HepG2 (cell line): ENCODE measurements at regions not wholly inside any gene's neighbourhood (a gene's known extent, or its start where the extent isn't known, plus 50 kb on each side); places are given as distances from the start of the nearest gene placed in this dataset.

Experiments used
- ATAC-seq: fragments of 200-7000 bp; cut with Tn5 transposase; 3 replicates; pipeline ENCODE4 v1.9.1; 2020; ENCODE audit warnings: mild to moderate bottlenecking, moderate library complexity
- BruUV-seq: library from RNA; stranded (reverse); fragments of 400-500 nt; replicated peaks from 2 replicates; lab custom pipeline; 2021; lab: Mats Ljungman, UMichigan
- CTCF ChIA-PET: fragments of 300-600 bp; formaldehyde crosslinking; extraction: SDS; loops from one replicate; lab custom pipeline; 2021; ENCODE audit warnings: low total read pairs, inconsistent platforms, low intra/inter-chr PET ratio; lab: Yijun Ruan, JAX
- POLR2A ChIA-PET: fragments of 350-600 bp; sonication (Branson Sonifier 250); formaldehyde crosslinking; loops from one replicate; lab custom pipeline; 2020; ENCODE audit warnings: antibody characterized with exemption, inconsistent platforms; lab: Yijun Ruan, JAX
- DNase-seq: peaks from one replicate; pipeline ENCODE4 v3.0.0-alpha.2; 2015; ENCODE audit warnings: low spot score
- FAIRE-seq: peaks from 3 replicates; lab custom pipeline; 2011; peaks lifted over from hg19 to GRCh38; lab: Jason Lieb, UNC
- H2AFZ ChIP-seq: one replicate; pipeline ENCODE4 v1.6.1; 2011; ENCODE audit warnings: low read length, inconsistent platforms
- H3K27ac ChIP-seq: fragments of 300-600 bp; 3 replicates; pipeline ENCODE4 v1.8.0; 2011; ENCODE audit warnings: mixed run types, mild to moderate bottlenecking, mixed read lengths, low read length, inconsistent platforms; ENCODE audit not compliant: insufficient read depth; ENCODE audit errors: extremely low read length
- H3K27me3 ChIP-seq, 2 experiments: fragments of 200-600 bp in 1 of 2; 2 replicates in 1 of 2; 3 replicates in 1 of 2; pipeline versions ENCODE4 v1.6.0 to v1.8.0; 2011; ENCODE audit warnings: low read length in 2 of 2, mild to moderate bottlenecking in 2 of 2, moderate library complexity in 2 of 2, inconsistent platforms in 1 of 2; ENCODE audit not compliant: insufficient read depth in 2 of 2, control insufficient read depth in 1 of 2
- H3K36me3 ChIP-seq, 2 experiments: fragments of 200-600 bp in 1 of 2; replicated peaks in 1 of 2; 2 replicates in 1 of 2; 3 replicates in 1 of 2; pipeline versions ENCODE4 v1.5.1 to v1.8.0; 2011; ENCODE audit warnings: low read length in 2 of 2, inconsistent platforms in 1 of 2; ENCODE audit not compliant: insufficient read depth in 2 of 2, control insufficient read depth in 1 of 2
- H3K4me1 ChIP-seq: 2 replicates; pipeline ENCODE4 v1.5.1; 2012; ENCODE audit warnings: low read length, inconsistent platforms; ENCODE audit not compliant: insufficient read depth
- H3K4me2 ChIP-seq: 2 replicates; pipeline ENCODE4 v1.6.0; 2011; ENCODE audit warnings: low read depth, low read length, inconsistent platforms
- H3K4me3 ChIP-seq, 3 experiments: fragments of 200-600 bp in 1 of 3; sonication (generic), shearing (Covaris generic) in 1 of 3; replicated peaks in 1 of 3; 2 replicates each; pipeline ENCODE4 v1.5.1; 2011 to 2016; ENCODE audit warnings: low read length in 3 of 3, inconsistent platforms in 2 of 3, low read depth in 2 of 3, mild to moderate bottlenecking in 2 of 3, control low read depth in 1 of 3, mixed read lengths in 1 of 3; ENCODE audit not compliant: insufficient read depth in 1 of 3
- H3K79me2 ChIP-seq: one replicate; pipeline ENCODE4 v1.6.1; 2011; ENCODE audit warnings: low read length, inconsistent platforms; ENCODE audit not compliant: insufficient read depth
- H3K9ac ChIP-seq: 2 replicates; pipeline ENCODE4 v1.6.0; 2011; ENCODE audit warnings: mild to moderate bottlenecking, low read depth, low read length, inconsistent platforms; ENCODE audit not compliant: insufficient read depth
- H3K9me3 ChIP-seq: 2 replicates; pipeline ENCODE4 v1.5.1; 2012; ENCODE audit warnings: mild to moderate bottlenecking, low read length
- H4K20me1 ChIP-seq: 2 replicates; pipeline ENCODE4 v1.6.0; 2011; ENCODE audit warnings: inconsistent platforms, mild to moderate bottlenecking, low read length, moderate library complexity; ENCODE audit not compliant: insufficient read depth
- ATF7 ChIP-seq, 2 experiments: fragments of 450-650 bp in 1 of 2; sonication (generic) in 1 of 2; formaldehyde crosslinking in 1 of 2; IDR thresholded peaks; 2 replicates each; pipeline versions ENCODE4 v1.4.0 to v1.6.1; 2016 to 2020; ENCODE audit warnings: antibody characterized with exemption in 1 of 2, mild to moderate bottlenecking in 1 of 2, missing genetic modification reagents in 1 of 2
- GZF1 ChIP-seq: sonication (generic); formaldehyde crosslinking; IDR thresholded peaks from 2 replicates; pipeline ENCODE4 v1.5.1; 2020; ENCODE audit warnings: mild to moderate bottlenecking, missing genetic modification reagents
- KLF13 ChIP-seq: sonication (generic); formaldehyde crosslinking; IDR thresholded peaks from 2 replicates; pipeline ENCODE4 v1.4.0; 2020; ENCODE audit warnings: mild to moderate bottlenecking, missing genetic modification reagents
- SIX1 ChIP-seq: sonication (generic); formaldehyde crosslinking; IDR thresholded peaks from 2 replicates; pipeline ENCODE4 v1.4.0; 2020; ENCODE audit warnings: missing genetic modification reagents, borderline replicate concordance
- SNAPC2 ChIP-seq: sonication (generic); formaldehyde crosslinking; IDR thresholded peaks from 2 replicates; pipeline ENCODE4 v1.8.1; 2022; ENCODE audit warnings: mild to moderate bottlenecking, missing genetic modification reagents
- ZNF33A ChIP-seq: sonication (generic); formaldehyde crosslinking; IDR thresholded peaks from 2 replicates; pipeline ENCODE4 v1.5.1; 2020; ENCODE audit warnings: missing genetic modification reagents, mild to moderate bottlenecking, moderate library complexity, borderline replicate concordance
- ZNF704 ChIP-seq: sonication (generic); formaldehyde crosslinking; IDR thresholded peaks from 2 replicates; pipeline ENCODE4 v1.8.1; 2023; ENCODE audit warnings: mild to moderate bottlenecking, inconsistent platforms, moderate library complexity, missing genetic modification reagents, borderline replicate concordance
- ZNF75D ChIP-seq: sonication (generic); formaldehyde crosslinking; IDR thresholded peaks from 2 replicates; pipeline ENCODE4 v1.8.1; 2023; ENCODE audit warnings: missing genetic modification reagents, mild to moderate bottlenecking, borderline replicate concordance
- ZNF776 ChIP-seq: sonication (generic); formaldehyde crosslinking; IDR thresholded peaks from 2 replicates; pipeline ENCODE4 v1.4.0; 2020; ENCODE audit warnings: mild to moderate bottlenecking, missing genetic modification reagents
- WGBS: methylation state at CpG from one replicate; pipeline ENCODE4 v1.1.6; 2017; ENCODE audit warnings: low lambda C conversion rate; 5-methylcytosine and 5-hydroxymethylcytosine counted together
- in situ Hi-C: cut with HindIII; loops from 2 replicates; pipeline ENCODE4 v1.10.0; 2017; ENCODE audit warnings: low pct_unique_long_range_greater_than_20kb; ENCODE audit not compliant: extremely low pct_ligation_motif_present
- intact Hi-C: fragments of 100-400 bp; cut with micrococcal nuclease; formaldehyde crosslinking; loops from one replicate; pipeline ENCODE4 v1.10.0; 2022; ENCODE audit not compliant: unreplicated experiment
- TF ChIP-seq, protein P1 (sequence below): sonication (generic); formaldehyde crosslinking; IDR thresholded peaks from 2 replicates; pipeline ENCODE4 v1.4.0; 2020; ENCODE audit warnings: missing genetic modification reagents, borderline replicate concordance

DNA sequence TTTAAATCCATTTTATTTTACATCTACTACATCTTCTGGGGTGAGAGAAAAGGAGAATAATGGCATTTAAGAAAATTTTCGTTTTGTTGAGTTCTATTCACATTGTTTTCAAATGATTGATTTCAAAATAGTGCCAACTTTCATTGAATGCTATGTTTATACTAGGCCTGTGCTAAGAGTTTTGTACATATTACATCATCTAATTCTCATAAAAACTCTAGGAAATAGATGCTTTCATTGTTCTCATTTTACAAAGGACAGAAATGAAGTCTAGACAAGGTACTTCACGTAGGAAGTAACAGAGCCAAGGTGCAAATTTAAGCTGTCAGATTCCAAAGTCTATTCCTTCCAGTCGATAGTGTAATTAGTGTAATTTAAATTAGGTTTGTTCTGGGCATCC is 402.8 kb upstream of the UBE2E3 start:
- BruUV-seq: no TSS peak
- Histone ChIP-seq H3K79me2 (no peaks in the 10 kb centered on the region), H3K27ac (no peak overlapping the region), H3K4me3 (no peak overlapping the region), H3K27me3 (no peaks in the 10 kb centered on the region), H2AFZ (no peak overlapping the region), H3K36me3 (no peaks in the 10 kb centered on the region), H3K4me1 (no peaks in the 10 kb centered on the region), H4K20me1 (no peaks in the 10 kb centered on the region), H3K9me3 (no peaks in the 10 kb centered on the region), H3K9ac (no peak overlapping the region), H3K4me2 (no peak overlapping the region)
- intact Hi-C loops (no loop called here), in situ Hi-C loops (no loop called here)
- ATAC-seq (no peak), FAIRE-seq (no peak), DNase-seq (no peak)
- ChIA-PET POLR2A (no interaction called here), CTCF (no interaction called here)
- TF ChIP-seq GZF1 (CRISPR knock-in tag) (no peak), ZNF776 (no peak), ZNF704 (CRISPR knock-in tag) (no peak), ATF7 (IDR thresholded peaks at IDR 0.05) (peak; percentile 44; the same call in 1 of the 2 replicates), ATF7 (CRISPR knock-in tag; IDR thresholded peaks at IDR 0.05) (no peak)
- WGBS: under 1% methylated on average over 3 of the region's 3 CpGs

DNA sequence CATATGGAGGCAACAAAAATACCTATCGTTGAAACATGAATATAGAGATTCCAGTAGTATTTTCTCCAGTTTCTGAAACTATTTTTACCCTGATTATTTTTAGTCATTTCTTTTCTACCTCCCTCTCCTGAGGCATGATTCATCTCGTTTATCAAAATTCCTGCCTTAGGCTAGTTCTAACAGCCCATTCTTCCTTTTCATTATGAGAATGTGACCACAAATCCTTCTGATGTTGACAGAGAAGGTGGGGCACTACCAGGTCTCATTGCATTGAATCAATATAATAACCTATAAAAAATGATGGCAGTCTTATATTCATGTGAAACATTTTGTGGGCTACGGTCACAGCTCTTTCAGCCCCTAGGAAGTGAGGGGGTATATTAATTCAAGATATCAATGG is 406.5 kb upstream of the UBE2E3 start:
- no TSS peak for BruUV-seq
- CTCF ChIA-PET: no interaction called here

More for the DNA sequence above, 406.5 kb upstream of the UBE2E3 start:
- TF ChIP-seq ZNF33A (no peak), ZNF75D (no peak), SIX1 (no peak), SNAPC2 (CRISPR knock-in tag) (no peak), KLF13 (CRISPR knock-in tag) (no peak)
- TF ChIP-seq, protein P1, sequence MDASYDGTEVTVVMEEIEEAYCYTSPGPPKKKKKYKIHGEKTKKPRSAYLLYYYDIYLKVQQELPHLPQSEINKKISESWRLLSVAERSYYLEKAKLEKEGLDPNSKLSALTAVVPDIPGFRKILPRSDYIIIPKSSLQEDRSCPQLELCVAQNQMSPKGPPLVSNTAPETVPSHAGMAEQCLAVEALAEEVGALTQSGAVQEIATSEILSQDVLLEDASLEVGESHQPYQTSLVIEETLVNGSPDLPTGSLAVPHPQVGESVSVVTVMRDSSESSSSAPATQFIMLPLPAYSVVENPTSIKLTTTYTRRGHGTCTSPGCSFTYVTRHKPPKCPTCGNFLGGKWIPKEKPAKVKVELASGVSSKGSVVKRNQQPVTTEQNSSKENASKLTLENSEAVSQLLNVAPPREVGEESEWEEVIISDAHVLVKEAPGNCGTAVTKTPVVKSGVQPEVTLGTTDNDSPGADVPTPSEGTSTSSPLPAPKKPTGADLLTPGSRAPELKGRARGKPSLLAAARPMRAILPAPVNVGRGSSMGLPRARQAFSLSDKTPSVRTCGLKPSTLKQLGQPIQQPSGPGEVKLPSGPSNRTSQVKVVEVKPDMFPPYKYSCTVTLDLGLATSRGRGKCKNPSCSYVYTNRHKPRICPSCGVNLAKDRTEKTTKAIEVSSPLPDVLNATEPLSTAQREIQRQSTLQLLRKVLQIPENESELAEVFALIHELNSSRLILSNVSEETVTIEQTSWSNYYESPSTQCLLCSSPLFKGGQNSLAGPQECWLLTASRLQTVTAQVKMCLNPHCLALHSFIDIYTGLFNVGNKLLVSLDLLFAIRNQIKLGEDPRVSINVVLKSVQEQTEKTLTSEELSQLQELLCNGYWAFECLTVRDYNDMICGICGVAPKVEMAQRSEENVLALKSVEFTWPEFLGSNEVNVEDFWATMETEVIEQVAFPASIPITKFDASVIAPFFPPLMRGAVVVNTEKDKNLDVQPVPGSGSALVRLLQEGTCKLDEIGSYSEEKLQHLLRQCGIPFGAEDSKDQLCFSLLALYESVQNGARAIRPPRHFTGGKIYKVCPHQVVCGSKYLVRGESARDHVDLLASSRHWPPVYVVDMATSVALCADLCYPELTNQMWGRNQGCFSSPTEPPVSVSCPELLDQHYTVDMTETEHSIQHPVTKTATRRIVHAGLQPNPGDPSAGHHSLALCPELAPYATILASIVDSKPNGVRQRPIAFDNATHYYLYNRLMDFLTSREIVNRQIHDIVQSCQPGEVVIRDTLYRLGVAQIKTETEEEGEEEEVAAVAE (CRISPR knock-in tag): no peak
- no peak overlapping the region for H3K4me2 ChIP-seq
- POLR2A ChIA-PET: no interaction called here
- FAIRE-seq (no peak), ATAC-seq (no peak), DNase-seq (no peak)
- 12% methylated on average over 3 of the region's 3 CpGs for WGBS
- H3K27ac ChIP-seq: no peak overlapping the region
- no peaks in the 10 kb centered on the region for H4K20me1 ChIP-seq
- H3K27me3 ChIP-seq: no peaks in the 10 kb centered on the region
- H3K9me3 ChIP-seq: no peaks in the 10 kb centered on the region
- no peak overlapping the region for H2AFZ ChIP-seq
- intact Hi-C loops: no loop called here
- H3K36me3 ChIP-seq: no peaks in the 10 kb centered on the region
- no peaks in the 10 kb centered on the region for H3K4me1 ChIP-seq
- in situ Hi-C loops: no loop called here
- H3K79me2 ChIP-seq: no peaks in the 10 kb centered on the region
- no peak overlapping the region for H3K4me3 ChIP-seq
- no peak overlapping the region for H3K9ac ChIP-seq
